Breast epithelium (tissue), 4 donors: ENCODE measurements at regions not wholly inside any gene's neighbourhood (a gene's known extent, or its start where the extent isn't known, plus 50 kb on each side); places are given as distances from the start of the nearest gene placed in this dataset.
"Not testable (repeated sequence)": the region's sequence is repeated elsewhere in the genome, so short reads cannot be mapped to it uniquely, and the experiment has no call there.

Experiments
- DNase-seq, 2 donors: peaks; one replicate each; pipeline ENCODE4 v3.0.0-alpha.2; 2019; ENCODE audit warnings: low spot score in 2 of 2
- H3K27ac ChIP-seq, 2 donors: fragments of 200-600 bp; sonication (generic) in 1 of 2; one replicate each; pipeline ENCODE4 v1.5.1; 2016 to 2019; ENCODE audit warnings: mild to moderate bottlenecking in 1 of 2
- H3K27me3 ChIP-seq, 2 donors: fragments of 200-600 bp; sonication (generic) in 1 of 2; one replicate each; pipeline versions ENCODE4 v1.5.1 to v1.6.0; 2017 to 2019; ENCODE audit warnings: control low read depth in 1 of 2, mild to moderate bottlenecking in 1 of 2
- H3K36me3 ChIP-seq: fragments of 200-600 bp; one replicate; pipeline ENCODE4 v1.5.1; 2019
- H3K4me1 ChIP-seq, 2 donors: fragments of 200-600 bp; sonication (generic); one replicate each; pipeline ENCODE4 v1.5.1; 2016 to 2019; ENCODE audit warnings: control low read depth in 1 of 2
- H3K4me3 ChIP-seq, 3 donors: fragments of 200-600 bp; sonication (generic); 1 replicate in 2 of 3; 2 replicates in 1 of 3; pipeline ENCODE4 v1.5.1; 2016 to 2019; ENCODE audit warnings: mild to moderate bottlenecking in 3 of 3, moderate library complexity in 2 of 3
- H3K9me3 ChIP-seq, 2 donors: fragments of 200-600 bp; sonication (generic) in 1 of 2; one replicate each; pipeline ENCODE4 v1.5.1; 2016 to 2019; ENCODE audit warnings: control low read depth in 1 of 2
- intact Hi-C: fragments of 100-400 bp; cut with DNase I; formaldehyde crosslinking; loops from one replicate; pipeline ENCODE4 v1.15.1; 2023; ENCODE audit warnings: low total_unique reads

DNA sequence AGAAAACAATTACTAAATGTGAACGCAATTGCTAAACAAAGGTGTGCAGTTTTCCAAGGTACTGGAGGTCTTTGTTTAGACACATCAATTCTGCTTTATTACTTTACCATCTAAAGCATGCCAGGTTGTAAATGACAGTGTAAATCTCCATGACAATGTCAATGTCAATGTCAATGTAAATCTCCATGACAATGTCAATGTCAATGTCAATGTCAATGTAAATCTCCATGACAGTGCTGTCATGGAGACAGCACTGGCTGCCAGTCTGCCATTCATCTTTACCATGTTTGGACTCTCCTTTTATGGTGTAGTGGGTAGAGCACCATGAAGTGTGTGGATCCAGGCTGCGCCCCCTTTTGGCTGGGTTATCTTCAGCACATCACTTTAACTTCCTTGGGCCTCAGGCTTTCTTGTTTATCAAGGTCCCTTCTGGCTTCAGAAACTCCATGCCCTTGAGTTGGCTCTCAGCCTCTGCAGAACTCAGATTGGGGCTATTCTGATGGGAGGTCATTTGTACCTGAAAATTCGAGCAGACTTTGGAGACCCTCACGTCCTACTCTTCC lies 149.1 kb downstream of the BCL2L11 start:
- H3K27me3 ChIP-seq, intact Hi-C loops, H3K4me3 ChIP-seq: not testable (repeated sequence)

DNA sequence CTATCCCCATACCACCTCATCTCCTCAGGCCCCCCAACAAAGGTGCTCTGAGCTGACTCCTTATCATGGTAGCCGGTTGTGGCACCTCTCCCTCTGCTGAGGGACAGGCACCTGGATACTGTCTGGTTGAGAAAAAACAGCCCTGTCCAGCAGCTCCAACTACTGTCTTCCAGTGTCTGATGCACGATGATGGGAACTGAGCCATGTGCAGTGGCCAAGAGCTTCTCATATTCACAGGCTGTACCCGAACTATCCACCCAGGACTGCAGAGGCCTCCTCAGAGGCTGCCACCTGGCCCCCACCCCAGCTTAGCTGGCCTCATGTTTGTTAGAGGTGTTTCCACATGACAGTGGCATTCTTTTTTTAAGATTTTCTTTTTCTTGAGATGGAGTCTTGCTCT lies 149.9 kb downstream of the BCL2L11 start:
- intact Hi-C loops, H3K4me3 ChIP-seq: not testable (repeated sequence)

More for the DNA sequence above, 149.1 kb downstream of the BCL2L11 start:
- DNase-seq, H3K9me3 ChIP-seq, H3K36me3 ChIP-seq, H3K27ac ChIP-seq, H3K4me1 ChIP-seq: not testable (repeated sequence)

GRCh38 chr2:111271647-111272304 lies 151.1 kb downstream of the BCL2L11 start:
- H3K27ac ChIP-seq, H3K9me3 ChIP-seq, H3K4me1 ChIP-seq, H3K27me3 ChIP-seq, DNase-seq, intact Hi-C loops, H3K36me3 ChIP-seq, H3K4me3 ChIP-seq: not testable (repeated sequence)

More for the DNA sequence above, 149.9 kb downstream of the BCL2L11 start:
- DNase-seq, H3K36me3 ChIP-seq, H3K4me1 ChIP-seq, H3K9me3 ChIP-seq, H3K27ac ChIP-seq, H3K27me3 ChIP-seq: not testable (repeated sequence)

DNA sequence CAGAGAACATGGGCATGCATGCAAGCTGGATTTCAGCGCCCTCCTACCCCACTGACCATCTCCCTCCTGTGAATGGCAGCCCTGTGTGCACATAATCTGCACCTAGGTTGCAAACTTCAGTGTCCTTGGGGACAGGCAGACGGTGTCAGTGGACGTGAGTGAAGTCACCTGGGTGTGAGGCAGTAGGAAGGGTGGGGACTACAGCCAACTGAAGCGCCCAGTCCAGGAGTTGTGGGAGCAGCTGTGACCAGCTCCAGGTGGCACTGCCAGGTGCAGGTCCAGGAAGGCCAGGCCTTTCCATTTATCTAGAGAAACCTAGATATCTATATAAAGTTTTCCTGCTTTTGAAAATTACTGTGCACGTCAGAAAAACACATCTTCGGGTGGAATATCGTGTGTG lies 152.3 kb downstream of the BCL2L11 start:
- H3K9me3 ChIP-seq, DNase-seq, H3K36me3 ChIP-seq, H3K27me3 ChIP-seq, H3K4me3 ChIP-seq, H3K27ac ChIP-seq, intact Hi-C loops, H3K4me1 ChIP-seq: not testable (repeated sequence)

- intact Hi-C loops, H3K9me3 ChIP-seq, H3K27me3 ChIP-seq, DNase-seq, H3K4me1 ChIP-seq, H3K36me3 ChIP-seq, H3K4me3 ChIP-seq: not testable (repeated sequence)
- peak overlapping the region in 1 of 2 donors; percentile 32 for H3K27ac ChIP-seq
Measured at GRCh38 chr2:111275047-111275853, 154.5 kb downstream of the BCL2L11 start.

- H3K27ac ChIP-seq, H3K36me3 ChIP-seq, H3K9me3 ChIP-seq, H3K4me1 ChIP-seq, intact Hi-C loops, H3K27me3 ChIP-seq, DNase-seq, H3K4me3 ChIP-seq: not testable (repeated sequence)
Measured at GRCh38 chr2:111275854-111276171, 155.1 kb downstream of the BCL2L11 start.

DNA sequence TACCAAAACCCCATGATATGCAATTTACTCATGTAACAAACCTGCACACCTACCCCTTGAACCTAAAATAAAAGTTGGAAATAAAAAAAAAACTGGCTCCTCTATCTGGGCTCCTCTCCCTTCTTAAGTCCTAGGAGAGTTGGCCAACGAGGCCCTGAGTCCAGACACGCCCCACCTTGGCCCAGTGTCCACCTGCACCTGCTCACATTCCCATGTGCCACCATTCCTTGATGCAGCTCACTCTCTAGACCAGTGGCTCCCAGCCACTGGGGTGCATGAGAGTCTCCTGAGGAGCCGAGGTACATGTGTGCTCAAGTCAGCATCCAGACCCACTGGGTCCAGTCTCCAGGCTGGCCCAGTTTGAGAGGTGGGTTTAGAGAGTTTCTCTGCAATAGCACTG lies 157.4 kb downstream of the BCL2L11 start:
- DNase-seq, H3K27me3 ChIP-seq, H3K4me1 ChIP-seq, intact Hi-C loops, H3K9me3 ChIP-seq, H3K4me3 ChIP-seq, H3K27ac ChIP-seq, H3K36me3 ChIP-seq: not testable (repeated sequence)

GRCh38 chr2:111280709-111281286 lies 160.1 kb downstream of the BCL2L11 start:
- DNase-seq, intact Hi-C loops, H3K4me1 ChIP-seq, H3K27ac ChIP-seq, H3K9me3 ChIP-seq, H3K27me3 ChIP-seq, H3K36me3 ChIP-seq, H3K4me3 ChIP-seq: not testable (repeated sequence)

GRCh38 chr2:111282162-111282561 lies 161.4 kb downstream of the BCL2L11 start:
- H3K36me3 ChIP-seq, intact Hi-C loops, H3K4me1 ChIP-seq, H3K27me3 ChIP-seq, H3K4me3 ChIP-seq, DNase-seq, H3K27ac ChIP-seq, H3K9me3 ChIP-seq: not testable (repeated sequence)

GRCh38 chr2:111287646-111288568 lies 167.2 kb downstream of the BCL2L11 start:
- H3K4me3 ChIP-seq, H3K4me1 ChIP-seq, H3K36me3 ChIP-seq, H3K9me3 ChIP-seq, H3K27me3 ChIP-seq, intact Hi-C loops: not testable (repeated sequence)
- peak; percentile 70 to 86 for DNase-seq
- peak overlapping the region; percentile 61 to 65 for H3K27ac ChIP-seq

- H3K4me3 ChIP-seq, H3K36me3 ChIP-seq, H3K27me3 ChIP-seq, H3K4me1 ChIP-seq, H3K9me3 ChIP-seq, intact Hi-C loops: not testable (repeated sequence)
- DNase-seq = peak; percentile 81 to 84
- H3K27ac ChIP-seq = peak overlapping the region in 1 of 2 donors; percentile 21
Measured at GRCh38 chr2:111290370-111290769, 169.7 kb downstream of the BCL2L11 start.

GRCh38 chr2:111291566-111291965 lies 170.9 kb downstream of the BCL2L11 start:
- H3K9me3 ChIP-seq = not testable (repeated sequence)

More at GRCh38 chr2:111291566-111291965, 170.9 kb downstream of the BCL2L11 start:
- H3K27ac ChIP-seq, H3K36me3 ChIP-seq, H3K27me3 ChIP-seq, H3K4me1 ChIP-seq, intact Hi-C loops, H3K4me3 ChIP-seq: not testable (repeated sequence)
- DNase-seq = peak; percentile 43 to 57
